ENCODE measurements at regions not wholly inside any gene's neighbourhood (a gene's known extent, or its start where the extent isn't known, plus 50 kb on each side); places are given as distances from the start of the nearest gene placed in this dataset.

- H3K36me3 ChIP-seq (ENCODE audit: control insufficient read depth in 2 of 3, insufficient read depth in 3 of 3, low read length in 3 of 3): no peaks in the 10 kb centered on the region
- H3K4me1 ChIP-seq (ENCODE audit: control insufficient read depth in 2 of 3, insufficient read depth in 2 of 3, low read depth in 1 of 3, low read length in 3 of 3): no peaks in the 10 kb centered on the region
- DNase-seq (no peak), FAIRE-seq (no peak)
- intact Hi-C loops (cut with DNase I): no loop called here
- no peak overlapping the region for H3K27ac ChIP-seq (ENCODE audit: low read depth in 2 of 2, low read length in 2 of 2)
- peaks cover 0 to 4% (median 0%) of the 10 kb centered on the region in 3 donors for H3K9me3 ChIP-seq (ENCODE audit: control insufficient read depth in 2 of 3, insufficient read depth in 1 of 3, low read length in 3 of 3)
- H3K4me3 ChIP-seq (ENCODE audit: low read length in 3 of 3): no peak overlapping the region
- H3K9ac ChIP-seq (ENCODE audit: low read length in 3 of 3): no peak overlapping the region
- no peaks in the 10 kb centered on the region for H3K27me3 ChIP-seq (ENCODE audit: control insufficient read depth, insufficient read depth, low read length)
- no peak for TF ChIP-seq CTCF (IDR thresholded peaks at IDR 0.05; ENCODE audit: borderline replicate concordance, extremely low read depth, insufficient read depth)
Observed at GRCh38 chr10:107933076-107933475, 768.6 kb upstream of the SORCS1 start.

GRCh38 chr10:107931808-107932207, 767.3 kb upstream of the SORCS1 start:
- H3K27ac ChIP-seq (ENCODE audit: low read depth in 2 of 2, low read length in 2 of 2): no peak overlapping the region
- peaks cover 0 to 4% (median 0%) of the 10 kb centered on the region in 3 donors for H3K9me3 ChIP-seq (ENCODE audit: control insufficient read depth in 2 of 3, insufficient read depth in 1 of 3, low read length in 3 of 3)
- intact Hi-C loops (cut with DNase I): no loop called here
- H3K27me3 ChIP-seq (ENCODE audit: control insufficient read depth, insufficient read depth, low read length): no peaks in the 10 kb centered on the region
- FAIRE-seq (no peak), DNase-seq (no peak)
- no peaks in the 10 kb centered on the region for H3K36me3 ChIP-seq (ENCODE audit: control insufficient read depth in 2 of 3, insufficient read depth in 3 of 3, low read length in 3 of 3)
- H3K9ac ChIP-seq (ENCODE audit: low read length in 3 of 3): no peak overlapping the region
- no peaks in the 10 kb centered on the region for H3K4me1 ChIP-seq (ENCODE audit: control insufficient read depth in 2 of 3, insufficient read depth in 2 of 3, low read depth in 1 of 3, low read length in 3 of 3)
- no peak overlapping the region for H3K4me3 ChIP-seq (ENCODE audit: low read length in 3 of 3)
- TF ChIP-seq CTCF (IDR thresholded peaks at IDR 0.05; ENCODE audit: borderline replicate concordance, extremely low read depth, insufficient read depth): no peak

GRCh38 chr10:107930037-107930436, 765.5 kb upstream of the SORCS1 start:
- H3K4me1 ChIP-seq (ENCODE audit: control insufficient read depth in 2 of 3, insufficient read depth in 2 of 3, low read depth in 1 of 3, low read length in 3 of 3): no peaks in the 10 kb centered on the region
- TF ChIP-seq CTCF (IDR thresholded peaks at IDR 0.05; ENCODE audit: borderline replicate concordance, extremely low read depth, insufficient read depth): no peak
- intact Hi-C loops (cut with DNase I): no loop called here

GRCh38 chr10:107924458-107924857, 760.0 kb upstream of the SORCS1 start:
- H3K4me1 ChIP-seq (ENCODE audit: control insufficient read depth in 2 of 3, insufficient read depth in 2 of 3, low read depth in 1 of 3, low read length in 3 of 3): no peaks in the 10 kb centered on the region
- no peaks in the 10 kb centered on the region for H3K27me3 ChIP-seq (ENCODE audit: control insufficient read depth, insufficient read depth, low read length)
- no peak for TF ChIP-seq CTCF (IDR thresholded peaks at IDR 0.05; ENCODE audit: borderline replicate concordance, extremely low read depth, insufficient read depth)
- DNase-seq: no peak
- H3K9me3 ChIP-seq (ENCODE audit: control insufficient read depth in 2 of 3, insufficient read depth in 1 of 3, low read length in 3 of 3): no peaks in the 10 kb centered on the region
- no peaks in the 10 kb centered on the region for H3K36me3 ChIP-seq (ENCODE audit: control insufficient read depth in 2 of 3, insufficient read depth in 3 of 3, low read length in 3 of 3)
- intact Hi-C loops (cut with DNase I): no loop called here
- H3K4me3 ChIP-seq (ENCODE audit: low read length in 3 of 3): no peak overlapping the region
- no peak overlapping the region for H3K9ac ChIP-seq (ENCODE audit: low read length in 3 of 3)
- no peak overlapping the region for H3K27ac ChIP-seq (ENCODE audit: low read depth in 2 of 2, low read length in 2 of 2)
- FAIRE-seq: no peak

More at GRCh38 chr10:107930037-107930436, 765.5 kb upstream of the SORCS1 start:
- FAIRE-seq: no peak
- DNase-seq: no peak
- H3K36me3 ChIP-seq (ENCODE audit: control insufficient read depth in 2 of 3, insufficient read depth in 3 of 3, low read length in 3 of 3): no peaks in the 10 kb centered on the region
- no peak overlapping the region for H3K4me3 ChIP-seq (ENCODE audit: low read length in 3 of 3)
- peaks cover 0 to 4% (median 0%) of the 10 kb centered on the region in 3 donors for H3K9me3 ChIP-seq (ENCODE audit: control insufficient read depth in 2 of 3, insufficient read depth in 1 of 3, low read length in 3 of 3)
- no peak overlapping the region for H3K9ac ChIP-seq (ENCODE audit: low read length in 3 of 3)
- no peak overlapping the region for H3K27ac ChIP-seq (ENCODE audit: low read depth in 2 of 2, low read length in 2 of 2)
- no peaks in the 10 kb centered on the region for H3K27me3 ChIP-seq (ENCODE audit: control insufficient read depth, insufficient read depth, low read length)

All from kidney (tissue), 13 donors.